HEK293T (cell line): ENCODE measurements at regions not wholly inside any gene's neighbourhood (a gene's known extent, or its start where the extent isn't known, plus 50 kb on each side); places are given as distances from the start of the nearest gene placed in this dataset.

Experiments
- BHLHE40 ChIP-seq: fragments of 450-650 bp; IDR thresholded peaks from 2 replicates; pipeline ENCODE4 v1.6.1; 2016; ENCODE audit warnings: mild to moderate bottlenecking, moderate library complexity, borderline replicate concordance
- CTBP1 ChIP-seq: fragments of 450-650 bp; IDR thresholded peaks from 2 replicates; pipeline ENCODE4 v1.6.1; 2016; ENCODE audit warnings: borderline replicate concordance
- ELF4 ChIP-seq: fragments of 450-650 bp; IDR thresholded peaks from 2 replicates; pipeline ENCODE4 v1.6.1; 2017; ENCODE audit warnings: antibody characterized with exemption
- PKNOX1 ChIP-seq: fragments of 450-650 bp; IDR thresholded peaks from 2 replicates; pipeline ENCODE4 v1.6.1; 2016
- SUZ12 ChIP-seq: fragments of 450-650 bp; IDR thresholded peaks from 2 replicates; pipeline ENCODE4 v1.6.1; 2016; ENCODE audit warnings: mild to moderate bottlenecking
- TARDBP ChIP-seq: fragments of 450-650 bp; IDR thresholded peaks from 2 replicates; pipeline ENCODE4 v1.6.1; 2016

- no peak for TF ChIP-seq CTBP1
- TF ChIP-seq PKNOX1: no peak
- TF ChIP-seq TARDBP: no peak
- TF ChIP-seq ELF4: no peak
- TF ChIP-seq BHLHE40: no peak
- no peak for TF ChIP-seq SUZ12
Measured at GRCh38 chr10:29037348-29038113, 251.3 kb upstream of the LYZL1 start.
